AG09319 (cell line): ENCODE measurements at regions not wholly inside any gene's neighbourhood (a gene's known extent, or its start where the extent isn't known, plus 50 kb on each side); places are given as distances from the start of the nearest gene placed in this dataset.

Experiments used
- DNase-seq: peaks from one replicate; pipeline ENCODE4 v3.0.0-alpha.2; 2010; ENCODE audit warnings: low read depth; ENCODE audit errors: extremely low read depth
- CTCF ChIP-seq: IDR thresholded peaks from 2 replicates; pipeline ENCODE4 v1.5.1; 2011; ENCODE audit warnings: low read depth, mild to moderate bottlenecking, inconsistent platforms, low read length, moderate library complexity

- DNase-seq, result no peak
- TF ChIP-seq CTCF, result no peak
These were observed 178.0 kb downstream of the SYK start for GRCh38 chr9:90979639-90980038.

- no peak for TF ChIP-seq CTCF
- no peak for DNase-seq
These were observed 180.1 kb downstream of the SYK start for GRCh38 chr9:90981726-90982125.

GRCh38 chr9:90983394-90983793 lies 181.8 kb downstream of the SYK start:
- no peak for TF ChIP-seq CTCF
- no peak for DNase-seq

- no peak for DNase-seq
- TF ChIP-seq CTCF, result no peak
These were observed 184.0 kb downstream of the SYK start for GRCh38 chr9:90985631-90986030.

- no peak for TF ChIP-seq CTCF
These were observed 184.5 kb downstream of the SYK start for GRCh38 chr9:90986161-90986560.

GRCh38 chr9:90987566-90987965 lies 185.9 kb downstream of the SYK start:
- DNase-seq, result no peak
- TF ChIP-seq CTCF, result no peak

More at GRCh38 chr9:90986161-90986560, 184.5 kb downstream of the SYK start:
- DNase-seq, result no peak

GRCh38 chr9:90988318-90988717 lies 186.7 kb downstream of the SYK start:
- TF ChIP-seq CTCF, result no peak
- DNase-seq, result no peak
